Stimulated activated CD4-positive, alpha-beta T cell treated with anti-CD3 and anti-CD28 coated beads, Interleukin-4, amount 100 ng/mL, for 24 hours (primary cell): ENCODE measurements at regions not wholly inside any gene's neighbourhood (a gene's known extent, or its start where the extent isn't known, plus 50 kb on each side); places are given as distances from the start of the nearest gene placed in this dataset.

Source experiments
- DNase-seq: peaks from one replicate; pipeline ENCODE4 v3.0.0-alpha.2; 2020

GRCh38 chr6:165229216-165229615, 80.2 kb downstream of the C6orf118 start:
- DNase-seq = no peak

GRCh38 chr6:165227644-165228329, 81.6 kb downstream of the C6orf118 start:
- DNase-seq = no peak

GRCh38 chr6:165223736-165224135, 85.7 kb downstream of the C6orf118 start:
- no peak for DNase-seq

- DNase-seq = no peak
Observed at GRCh38 chr6:165223101-165223500, 86.3 kb downstream of the C6orf118 start.

GRCh38 chr6:165222315-165223025, 86.9 kb downstream of the C6orf118 start:
- DNase-seq = no peak

GRCh38 chr6:165220045-165220444, 89.4 kb downstream of the C6orf118 start:
- no peak for DNase-seq

- no peak for DNase-seq
Observed at GRCh38 chr6:165219629-165220028, 89.8 kb downstream of the C6orf118 start.

GRCh38 chr6:165218829-165219228, 90.6 kb downstream of the C6orf118 start:
- no peak for DNase-seq

GRCh38 chr6:165206798-165207197, 102.6 kb downstream of the C6orf118 start:
- DNase-seq = no peak

GRCh38 chr6:165205632-165206031, 103.8 kb downstream of the C6orf118 start:
- DNase-seq = no peak

- DNase-seq = no peak
Observed at GRCh38 chr6:165204807-165205545, 104.4 kb downstream of the C6orf118 start.

GRCh38 chr6:165200178-165200577, 109.2 kb downstream of the C6orf118 start:
- DNase-seq = no peak

GRCh38 chr6:165191461-165191860, 117.9 kb downstream of the C6orf118 start:
- no peak for DNase-seq

GRCh38 chr6:165186441-165187205, 122.8 kb downstream of the C6orf118 start:
- no peak for DNase-seq

GRCh38 chr6:165186041-165186440, 123.4 kb downstream of the C6orf118 start:
- no peak for DNase-seq

GRCh38 chr6:165184192-165184979, 125.0 kb downstream of the C6orf118 start:
- no peak for DNase-seq

GRCh38 chr6:165183496-165184140, 125.8 kb downstream of the C6orf118 start:
- DNase-seq = no peak

- no peak for DNase-seq
Observed at GRCh38 chr6:165183071-165183470, 126.3 kb downstream of the C6orf118 start.

GRCh38 chr6:165181951-165182414, 127.4 kb downstream of the C6orf118 start:
- DNase-seq = no peak

- no peak for DNase-seq
Observed at GRCh38 chr6:165178056-165178455, 131.3 kb downstream of the C6orf118 start.

GRCh38 chr6:165173484-165173883, 135.9 kb downstream of the C6orf118 start:
- DNase-seq = no peak

- DNase-seq = no peak
Observed at GRCh38 chr6:165167861-165168260, 141.5 kb downstream of the C6orf118 start.
